ENCODE measurements at regions not wholly inside any gene's neighbourhood (a gene's known extent, or its start where the extent isn't known, plus 50 kb on each side); places are given as distances from the start of the nearest gene placed in this dataset.

DNA sequence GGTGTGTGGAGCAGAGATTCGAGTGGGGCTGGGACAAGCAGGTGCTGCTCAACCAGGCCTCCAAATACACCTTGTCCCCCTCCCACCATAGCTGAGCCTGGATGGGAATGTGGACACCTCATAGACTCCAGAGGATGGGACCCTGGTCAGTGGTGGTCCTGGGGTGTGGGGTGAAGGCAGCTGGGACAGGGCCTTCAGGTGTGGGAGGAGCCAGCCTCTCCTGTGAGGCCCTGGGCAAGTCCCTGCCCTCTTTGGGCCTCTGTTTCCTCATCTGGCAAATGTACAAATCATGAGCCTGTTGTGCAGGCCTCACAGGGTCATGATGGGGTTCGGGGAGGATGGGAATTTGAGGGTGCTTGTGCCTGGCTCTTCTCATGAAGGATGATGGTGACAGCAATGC lies 362.9 kb upstream of the NUPR2 start:
- TF ChIP-seq, protein P1, sequence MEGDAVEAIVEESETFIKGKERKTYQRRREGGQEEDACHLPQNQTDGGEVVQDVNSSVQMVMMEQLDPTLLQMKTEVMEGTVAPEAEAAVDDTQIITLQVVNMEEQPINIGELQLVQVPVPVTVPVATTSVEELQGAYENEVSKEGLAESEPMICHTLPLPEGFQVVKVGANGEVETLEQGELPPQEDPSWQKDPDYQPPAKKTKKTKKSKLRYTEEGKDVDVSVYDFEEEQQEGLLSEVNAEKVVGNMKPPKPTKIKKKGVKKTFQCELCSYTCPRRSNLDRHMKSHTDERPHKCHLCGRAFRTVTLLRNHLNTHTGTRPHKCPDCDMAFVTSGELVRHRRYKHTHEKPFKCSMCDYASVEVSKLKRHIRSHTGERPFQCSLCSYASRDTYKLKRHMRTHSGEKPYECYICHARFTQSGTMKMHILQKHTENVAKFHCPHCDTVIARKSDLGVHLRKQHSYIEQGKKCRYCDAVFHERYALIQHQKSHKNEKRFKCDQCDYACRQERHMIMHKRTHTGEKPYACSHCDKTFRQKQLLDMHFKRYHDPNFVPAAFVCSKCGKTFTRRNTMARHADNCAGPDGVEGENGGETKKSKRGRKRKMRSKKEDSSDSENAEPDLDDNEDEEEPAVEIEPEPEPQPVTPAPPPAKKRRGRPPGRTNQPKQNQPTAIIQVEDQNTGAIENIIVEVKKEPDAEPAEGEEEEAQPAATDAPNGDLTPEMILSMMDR (IDR thresholded peaks at IDR 0.05), result no peak
- TF ChIP-seq, protein P2, sequence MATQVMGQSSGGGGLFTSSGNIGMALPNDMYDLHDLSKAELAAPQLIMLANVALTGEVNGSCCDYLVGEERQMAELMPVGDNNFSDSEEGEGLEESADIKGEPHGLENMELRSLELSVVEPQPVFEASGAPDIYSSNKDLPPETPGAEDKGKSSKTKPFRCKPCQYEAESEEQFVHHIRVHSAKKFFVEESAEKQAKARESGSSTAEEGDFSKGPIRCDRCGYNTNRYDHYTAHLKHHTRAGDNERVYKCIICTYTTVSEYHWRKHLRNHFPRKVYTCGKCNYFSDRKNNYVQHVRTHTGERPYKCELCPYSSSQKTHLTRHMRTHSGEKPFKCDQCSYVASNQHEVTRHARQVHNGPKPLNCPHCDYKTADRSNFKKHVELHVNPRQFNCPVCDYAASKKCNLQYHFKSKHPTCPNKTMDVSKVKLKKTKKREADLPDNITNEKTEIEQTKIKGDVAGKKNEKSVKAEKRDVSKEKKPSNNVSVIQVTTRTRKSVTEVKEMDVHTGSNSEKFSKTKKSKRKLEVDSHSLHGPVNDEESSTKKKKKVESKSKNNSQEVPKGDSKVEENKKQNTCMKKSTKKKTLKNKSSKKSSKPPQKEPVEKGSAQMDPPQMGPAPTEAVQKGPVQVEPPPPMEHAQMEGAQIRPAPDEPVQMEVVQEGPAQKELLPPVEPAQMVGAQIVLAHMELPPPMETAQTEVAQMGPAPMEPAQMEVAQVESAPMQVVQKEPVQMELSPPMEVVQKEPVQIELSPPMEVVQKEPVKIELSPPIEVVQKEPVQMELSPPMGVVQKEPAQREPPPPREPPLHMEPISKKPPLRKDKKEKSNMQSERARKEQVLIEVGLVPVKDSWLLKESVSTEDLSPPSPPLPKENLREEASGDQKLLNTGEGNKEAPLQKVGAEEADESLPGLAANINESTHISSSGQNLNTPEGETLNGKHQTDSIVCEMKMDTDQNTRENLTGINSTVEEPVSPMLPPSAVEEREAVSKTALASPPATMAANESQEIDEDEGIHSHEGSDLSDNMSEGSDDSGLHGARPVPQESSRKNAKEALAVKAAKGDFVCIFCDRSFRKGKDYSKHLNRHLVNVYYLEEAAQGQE (IDR thresholded peaks at IDR 0.05; ENCODE audit: insufficient read depth in 1 of 2, low read depth in 2 of 2, low read length in 1 of 2), result no peak
- no peak for TF ChIP-seq TCF7L2 (IDR thresholded peaks at IDR 0.05; ENCODE audit: low read depth, low read length)
- TF ChIP-seq SIN3A (IDR thresholded peaks at IDR 0.05; ENCODE audit: borderline replicate concordance, insufficient read depth, low read depth, low read length), result no peak
